Suprapubic skin (tissue), 4 donors: ENCODE measurements at regions not wholly inside any gene's neighbourhood (a gene's known extent, or its start where the extent isn't known, plus 50 kb on each side); places are given as distances from the start of the nearest gene placed in this dataset.

Source experiments
- DNase-seq, 2 donors: peaks; one replicate each; pipeline ENCODE4 v3.0.0-alpha.2; 2019; ENCODE audit warnings: low spot score in 2 of 2
- H3K27ac ChIP-seq: fragments of 200-600 bp; sonication (generic); one replicate; pipeline ENCODE4 v1.5.1; 2019
- H3K27me3 ChIP-seq: fragments of 200-600 bp; sonication (generic); one replicate; pipeline ENCODE4 v1.5.1; 2019
- H3K36me3 ChIP-seq: fragments of 200-600 bp; sonication (generic); one replicate; pipeline ENCODE4 v1.5.1; 2019
- H3K4me1 ChIP-seq: fragments of 200-600 bp; sonication (generic); one replicate; pipeline ENCODE4 v1.5.1; 2019
- H3K4me3 ChIP-seq: fragments of 200-600 bp; sonication (generic); one replicate; pipeline ENCODE4 v1.5.1; 2019; ENCODE audit warnings: mild to moderate bottlenecking
- H3K9me3 ChIP-seq: fragments of 200-600 bp; sonication (generic); one replicate; pipeline ENCODE4 v1.5.1; 2019
- EP300 ChIP-seq: sonication (generic); formaldehyde crosslinking; IDR thresholded peaks from one replicate; pipeline ENCODE4 v1.6.1; 2017; ENCODE audit warnings: antibody characterized with exemption
- POLR2A ChIP-seq, 2 donors: fragments of 450-650 bp; IDR thresholded peaks; one replicate each; pipeline ENCODE4 v1.6.1; 2017; ENCODE audit warnings: antibody characterized with exemption in 2 of 2, mild to moderate bottlenecking in 2 of 2, moderate library complexity in 2 of 2
- POLR2AphosphoS5 ChIP-seq, 3 donors: sonication (generic); formaldehyde crosslinking; IDR thresholded peaks; one replicate each; pipeline ENCODE4 v1.6.1; 2017; ENCODE audit warnings: antibody characterized with exemption in 3 of 3
- WGBS: methylation state at CpG from one replicate; pipeline ENCODE4 v1.1.5; 2018; 5-methylcytosine and 5-hydroxymethylcytosine counted together
- TF ChIP-seq, protein P1 (sequence below), 2 donors: fragments of 200-600 bp in 1 of 2; fragments of 450-650 bp in 1 of 2; sonication (generic) in 1 of 2; IDR thresholded peaks; one replicate each; pipeline ENCODE4 v1.5.1; 2016 to 2019; ENCODE audit warnings: antibody characterized with exemption in 2 of 2, mild to moderate bottlenecking in 1 of 2, moderate library complexity in 1 of 2

DNA sequence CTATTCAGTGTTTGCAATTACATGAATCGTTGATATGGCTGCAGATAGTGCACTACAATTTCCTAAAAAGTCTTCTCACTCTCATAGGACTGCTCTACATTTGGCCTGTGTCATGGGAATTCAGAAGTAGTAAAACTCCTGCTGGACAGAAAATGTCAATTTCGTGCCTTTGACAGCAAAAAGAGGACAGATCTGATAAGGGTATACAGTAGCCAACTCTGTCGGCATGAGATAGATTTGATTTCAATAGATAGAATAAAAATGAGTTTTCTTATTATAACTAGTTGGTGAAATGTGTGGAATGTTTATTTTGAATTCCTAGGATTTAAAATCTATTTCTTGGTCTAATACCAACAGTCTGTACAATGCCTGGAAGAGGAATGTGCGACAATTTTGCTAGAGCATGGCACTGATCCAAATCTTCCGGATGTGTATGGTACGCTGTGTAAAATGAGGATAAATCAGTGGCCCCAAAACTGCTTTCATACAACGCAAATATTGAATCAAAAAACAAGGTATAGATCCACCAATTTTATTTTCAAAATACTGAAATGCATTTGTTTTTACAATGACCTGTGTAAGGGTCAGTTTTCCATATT, 133.5 kb upstream of the CDK13 start:
- H3K4me3 ChIP-seq: no peak overlapping the region
- DNase-seq: no peak
- H3K27me3 ChIP-seq: peaks cover 7% of the 10 kb centered on the region
- 52% methylated on average over 7 of the region's 7 CpGs for whole genome bisulfite sequencing
- H3K4me1 ChIP-seq: no peaks in the 10 kb centered on the region
- no peak overlapping the region for H3K27ac ChIP-seq
- no peaks in the 10 kb centered on the region for H3K9me3 ChIP-seq
- no peaks in the 10 kb centered on the region for H3K36me3 ChIP-seq
- TF ChIP-seq POLR2A (IDR thresholded peaks at IDR 0.05): no peak
- TF ChIP-seq, protein P1, sequence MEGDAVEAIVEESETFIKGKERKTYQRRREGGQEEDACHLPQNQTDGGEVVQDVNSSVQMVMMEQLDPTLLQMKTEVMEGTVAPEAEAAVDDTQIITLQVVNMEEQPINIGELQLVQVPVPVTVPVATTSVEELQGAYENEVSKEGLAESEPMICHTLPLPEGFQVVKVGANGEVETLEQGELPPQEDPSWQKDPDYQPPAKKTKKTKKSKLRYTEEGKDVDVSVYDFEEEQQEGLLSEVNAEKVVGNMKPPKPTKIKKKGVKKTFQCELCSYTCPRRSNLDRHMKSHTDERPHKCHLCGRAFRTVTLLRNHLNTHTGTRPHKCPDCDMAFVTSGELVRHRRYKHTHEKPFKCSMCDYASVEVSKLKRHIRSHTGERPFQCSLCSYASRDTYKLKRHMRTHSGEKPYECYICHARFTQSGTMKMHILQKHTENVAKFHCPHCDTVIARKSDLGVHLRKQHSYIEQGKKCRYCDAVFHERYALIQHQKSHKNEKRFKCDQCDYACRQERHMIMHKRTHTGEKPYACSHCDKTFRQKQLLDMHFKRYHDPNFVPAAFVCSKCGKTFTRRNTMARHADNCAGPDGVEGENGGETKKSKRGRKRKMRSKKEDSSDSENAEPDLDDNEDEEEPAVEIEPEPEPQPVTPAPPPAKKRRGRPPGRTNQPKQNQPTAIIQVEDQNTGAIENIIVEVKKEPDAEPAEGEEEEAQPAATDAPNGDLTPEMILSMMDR (IDR thresholded peaks at IDR 0.05): no peak
- TF ChIP-seq POLR2AphosphoS5 (IDR thresholded peaks at IDR 0.05): no peak
- TF ChIP-seq EP300: no peak

DNA sequence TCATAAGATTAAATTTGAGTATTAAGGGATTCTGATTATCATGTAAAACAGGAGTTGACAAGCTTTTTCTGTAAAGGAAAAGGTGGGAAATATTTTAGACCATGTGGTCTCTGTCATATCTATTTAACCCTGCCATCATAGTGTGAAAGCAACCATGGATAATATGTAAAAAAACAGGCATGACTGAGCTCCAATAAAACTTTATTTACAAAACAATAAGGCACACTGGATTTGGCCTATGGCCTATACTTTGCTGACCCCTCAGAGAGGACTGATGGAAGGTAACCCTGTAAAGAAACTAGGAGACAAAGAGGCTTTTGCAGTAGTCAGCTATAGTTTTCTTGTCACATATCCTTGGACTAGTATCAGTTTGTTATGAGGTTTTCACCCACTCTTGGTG, 130.5 kb upstream of the CDK13 start:
- Histone ChIP-seq H3K36me3 (no peaks in the 10 kb centered on the region), H3K9me3 (no peaks in the 10 kb centered on the region), H3K27ac (no peak overlapping the region), H3K4me3 (no peak overlapping the region), H3K27me3 (peaks cover 7% of the 10 kb centered on the region), H3K4me1 (no peaks in the 10 kb centered on the region)
- TF ChIP-seq, protein P1 (IDR thresholded peaks at IDR 0.05): no peak
- no peak for TF ChIP-seq EP300
- no peak for TF ChIP-seq POLR2A (IDR thresholded peaks at IDR 0.05)
- TF ChIP-seq POLR2AphosphoS5 (IDR thresholded peaks at IDR 0.05): no peak
- DNase-seq: no peak

DNA sequence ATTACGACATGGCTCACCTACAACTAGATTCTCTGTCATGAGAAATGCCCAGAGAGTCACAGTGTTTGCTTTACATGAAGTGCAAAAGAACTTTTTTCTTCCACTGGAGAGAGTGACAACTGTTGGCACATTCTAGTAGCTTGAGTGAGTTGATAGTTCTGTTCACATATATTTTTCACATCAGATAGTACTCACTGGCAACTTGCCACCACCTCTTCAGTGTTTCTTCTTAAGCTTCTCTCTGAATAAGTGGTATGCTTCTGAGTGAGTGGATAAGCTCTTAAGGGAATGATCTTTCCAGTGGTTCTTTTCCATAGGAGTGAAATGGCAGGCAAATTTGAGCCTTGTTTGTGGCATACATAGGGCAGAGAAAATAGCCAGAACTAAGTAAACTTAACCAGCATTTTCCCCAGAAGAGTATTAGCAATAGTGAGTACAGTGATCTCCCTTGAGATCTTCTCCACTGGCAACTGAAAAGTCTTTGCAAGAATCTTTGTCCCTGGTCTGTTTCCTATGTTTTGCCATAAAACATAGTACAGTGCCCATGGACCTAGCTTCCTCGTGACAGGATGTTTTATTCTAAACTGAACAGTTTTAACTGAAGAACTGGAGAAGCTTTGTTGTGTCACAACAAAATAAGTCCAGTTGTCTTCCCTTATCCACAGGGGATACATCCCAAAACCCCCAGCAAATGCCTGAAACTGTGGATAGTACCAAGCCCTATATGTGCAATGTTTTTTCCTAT, 125.4 kb upstream of the CDK13 start:
- H3K27ac ChIP-seq: no peak overlapping the region
- no peaks in the 10 kb centered on the region for H3K36me3 ChIP-seq
- TF ChIP-seq, protein P1 (IDR thresholded peaks at IDR 0.05): no peak
- no peak for TF ChIP-seq EP300
- TF ChIP-seq POLR2A (IDR thresholded peaks at IDR 0.05): no peak
- no peak for TF ChIP-seq POLR2AphosphoS5 (IDR thresholded peaks at IDR 0.05)
- no peaks in the 10 kb centered on the region for H3K9me3 ChIP-seq
- DNase-seq: no peak
- H3K4me3 ChIP-seq: no peak overlapping the region
- H3K27me3 ChIP-seq: peaks cover 7% of the 10 kb centered on the region
- no peaks in the 10 kb centered on the region for H3K4me1 ChIP-seq
- 71% methylated on average over 2 of the region's 2 CpGs for WGBS

DNA sequence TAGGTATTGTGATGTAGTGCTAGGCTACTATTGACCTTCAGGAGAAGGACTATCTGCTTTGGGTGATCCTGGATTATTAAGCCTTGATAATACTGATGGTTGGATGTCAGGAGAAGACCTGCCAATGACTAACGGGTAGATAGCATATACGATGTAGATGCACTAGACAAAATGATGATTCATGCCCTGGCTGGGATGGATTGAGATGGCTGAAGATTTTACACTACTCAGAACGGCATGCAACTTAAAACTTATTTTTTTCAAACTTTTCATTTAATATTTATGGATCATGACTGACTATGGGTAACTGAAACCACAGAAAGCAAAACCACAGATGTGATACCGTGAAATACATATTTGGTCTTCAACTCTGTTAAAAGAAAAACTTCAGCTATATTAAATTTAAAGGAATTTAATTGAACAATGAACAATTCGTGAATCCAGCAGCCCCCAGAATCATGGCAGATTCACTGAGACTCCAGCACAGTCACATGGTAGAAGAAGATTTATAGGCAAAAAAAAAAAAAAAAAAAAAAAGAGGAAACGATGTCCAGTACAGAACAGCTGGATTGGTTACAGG, 124.6 kb upstream of the CDK13 start:
- no peaks in the 10 kb centered on the region for H3K4me1 ChIP-seq
- H3K9me3 ChIP-seq: no peaks in the 10 kb centered on the region
- TF ChIP-seq, protein P1 (IDR thresholded peaks at IDR 0.05): no peak
- TF ChIP-seq EP300: no peak
- no peak for TF ChIP-seq POLR2AphosphoS5 (IDR thresholded peaks at IDR 0.05)
- no peak for TF ChIP-seq POLR2A (IDR thresholded peaks at IDR 0.05)
- whole genome bisulfite sequencing: 52% methylated on average over 6 of the region's 6 CpGs
- H3K4me3 ChIP-seq: no peak overlapping the region
- no peak for DNase-seq
- no peaks in the 10 kb centered on the region for H3K36me3 ChIP-seq
- H3K27me3 ChIP-seq: peaks cover 8% of the 10 kb centered on the region
- H3K27ac ChIP-seq: no peak overlapping the region

DNA sequence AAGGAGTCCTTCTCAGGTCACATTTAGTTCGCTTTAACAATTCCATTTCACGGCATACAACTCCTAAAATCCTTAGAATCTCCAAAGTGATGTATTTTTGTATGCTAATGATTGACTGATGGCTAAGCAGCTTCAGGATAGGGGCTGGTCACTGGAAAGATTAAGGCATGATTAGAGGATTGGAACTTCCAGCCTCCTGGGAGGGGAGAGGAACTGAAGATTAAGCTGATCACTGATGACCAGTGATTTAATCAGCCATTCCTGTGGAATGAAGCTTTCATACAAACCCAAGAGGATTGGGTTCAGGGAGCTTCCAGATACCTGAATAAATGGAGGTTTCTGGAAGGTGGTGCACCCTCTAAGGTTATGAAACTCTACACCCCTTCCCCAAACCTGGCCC, 123.9 kb upstream of the CDK13 start:
- H3K27me3 ChIP-seq: peaks cover 8% of the 10 kb centered on the region
- H3K27ac ChIP-seq: no peak overlapping the region
- no peak overlapping the region for H3K4me3 ChIP-seq
- TF ChIP-seq POLR2A (IDR thresholded peaks at IDR 0.05) (no peak), POLR2AphosphoS5 (IDR thresholded peaks at IDR 0.05) (no peak), EP300 (no peak)
- TF ChIP-seq, protein P1 (IDR thresholded peaks at IDR 0.05): no peak
- H3K36me3 ChIP-seq: no peaks in the 10 kb centered on the region
- no peaks in the 10 kb centered on the region for H3K4me1 ChIP-seq
- no peaks in the 10 kb centered on the region for H3K9me3 ChIP-seq
- no peak for DNase-seq
- WGBS: 69% methylated on average over 2 of the region's 2 CpGs
